Type B pancreatic cell (in vitro differentiated cells): ENCODE measurements at regions not wholly inside any gene's neighbourhood (a gene's known extent, or its start where the extent isn't known, plus 50 kb on each side); places are given as distances from the start of the nearest gene placed in this dataset.

Experiments
- DNase-seq: peaks from one replicate; pipeline ENCODE4 v3.0.0; 2021; ENCODE audit warnings: mixed read lengths; ENCODE audit not compliant: unreplicated experiment; ENCODE audit errors: extremely low spot score
- H3K27ac Mint-ChIP-seq: 2 replicates; pipeline ENCODE4 v1.8.0; 2021; ENCODE audit warnings: mild to moderate bottlenecking, mixed read lengths
- H3K27me3 Mint-ChIP-seq: 2 replicates; pipeline ENCODE4 v1.8.0; 2021; ENCODE audit warnings: mixed read lengths
- H3K36me3 Mint-ChIP-seq: 2 replicates; pipeline ENCODE4 v1.8.0; 2021; ENCODE audit warnings: mixed read lengths
- H3K4me1 Mint-ChIP-seq: one replicate; pipeline ENCODE4 v1.8.0; 2021; ENCODE audit warnings: mixed read lengths; ENCODE audit not compliant: unreplicated experiment
- H3K4me3 Mint-ChIP-seq: 2 replicates; pipeline ENCODE4 v1.8.0; 2021; ENCODE audit warnings: mild to moderate bottlenecking, mixed read lengths
- H3K9me3 Mint-ChIP-seq: 2 replicates; pipeline ENCODE4 v1.8.0; 2021; ENCODE audit warnings: mixed read lengths
- CTCF ChIP-seq: fragments of 200-600 bp; sonication (generic); conservative IDR thresholded peaks from 2 replicates; pipeline ENCODE4 v1.5.0; 2021; ENCODE audit warnings: antibody characterized with exemption, mild to moderate bottlenecking

DNA sequence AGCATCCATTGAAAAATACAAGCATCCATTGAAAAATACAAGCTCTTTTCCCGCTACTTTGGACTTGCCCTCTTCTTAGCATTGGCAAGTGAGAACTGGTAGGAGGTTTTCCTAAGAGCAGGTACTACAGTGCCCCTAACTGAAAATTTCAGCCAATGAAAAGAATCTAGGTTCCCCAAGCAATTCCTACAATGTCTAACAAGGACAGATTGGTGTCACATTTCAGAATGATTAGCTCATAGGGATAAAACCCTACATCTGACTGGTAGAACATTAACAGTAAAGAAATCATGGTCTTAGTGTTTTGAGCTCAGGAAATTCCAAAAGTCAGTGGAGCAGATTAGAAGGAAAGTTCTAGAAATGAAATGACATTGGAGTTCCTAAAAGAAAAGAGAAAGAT lies 68.6 kb upstream of the QRFPR start:
- Mint-ChIP-seq H3K4me1 (peaks cover 4% of the 10 kb centered on the region), H3K4me3 (no peak overlapping the region), H3K27ac (no peak overlapping the region), H3K36me3 (no peaks in the 10 kb centered on the region), H3K27me3 (peaks cover 5% of the 10 kb centered on the region), H3K9me3 (no peaks in the 10 kb centered on the region)
- DNase-seq = no peak
- no peak for TF ChIP-seq CTCF

- no peak overlapping the region for H3K27ac Mint-ChIP-seq
- H3K9me3 Mint-ChIP-seq = no peaks in the 10 kb centered on the region
- no peaks in the 10 kb centered on the region for H3K4me1 Mint-ChIP-seq
- no peak for DNase-seq
- TF ChIP-seq CTCF = no peak
- H3K36me3 Mint-ChIP-seq = no peaks in the 10 kb centered on the region
- no peaks in the 10 kb centered on the region for H3K27me3 Mint-ChIP-seq
- no peak overlapping the region for H3K4me3 Mint-ChIP-seq
Observed at GRCh38 chr4:121448231-121448630, 67.4 kb upstream of the QRFPR start.

DNA sequence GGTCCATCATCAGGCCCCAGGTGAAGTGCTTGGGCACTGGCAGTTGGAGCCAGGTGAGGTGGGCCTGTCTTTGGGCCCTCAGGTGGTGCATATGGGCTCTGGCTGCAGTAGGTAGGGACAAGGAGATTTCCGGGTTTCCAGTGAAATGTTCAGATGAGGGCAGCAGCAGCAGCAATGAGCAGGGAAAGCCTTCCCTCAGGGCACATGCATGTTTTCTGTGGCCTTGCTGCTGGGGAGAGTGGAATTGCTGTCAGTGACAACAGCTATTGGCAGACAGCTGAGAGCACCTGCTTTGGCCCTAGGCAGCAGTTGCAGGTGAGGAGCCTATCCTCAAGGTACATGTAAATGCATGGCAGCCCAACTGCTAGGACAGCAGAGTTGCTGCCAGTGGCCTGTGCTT lies 58.9 kb upstream of the QRFPR start:
- no peaks in the 10 kb centered on the region for H3K9me3 Mint-ChIP-seq
- H3K4me1 Mint-ChIP-seq = no peaks in the 10 kb centered on the region
- peaks cover 3% of the 10 kb centered on the region for H3K27me3 Mint-ChIP-seq
- H3K27ac Mint-ChIP-seq = no peak overlapping the region
- H3K4me3 Mint-ChIP-seq = no peak overlapping the region
- H3K36me3 Mint-ChIP-seq = no peaks in the 10 kb centered on the region
- TF ChIP-seq CTCF = no peak
- no peak for DNase-seq
